T-cell (primary cell): ENCODE measurements at regions not wholly inside any gene's neighbourhood (a gene's known extent, or its start where the extent isn't known, plus 50 kb on each side); places are given as distances from the start of the nearest gene placed in this dataset.

Source experiments
- ATAC-seq, 4 experiments: fragments of 200-7000 bp in 3 of 4; fragments of 150-1000 bp in 1 of 4; cut with Tn5 transposase; replicated peaks in 1 of 4; 1 replicate in 3 of 4; 2 replicates in 1 of 4; pipeline ENCODE4 v1.10.0; 2021; ENCODE audit warnings: moderate library complexity in 3 of 4, mild to moderate bottlenecking in 2 of 4, moderate number of reproducible peaks in 1 of 4
- CTCF ChIA-PET, 2 donors: fragments of 300-600 bp; sonication (Branson Sonifier 250); formaldehyde crosslinking; loops; one replicate each; lab custom pipeline; 2022; ENCODE audit warnings: antibody characterized with exemption in 2 of 2; lab: Charles Lee
- POLR2A ChIA-PET, 2 donors: fragments of 300-600 bp; sonication (Branson Sonifier 250); formaldehyde crosslinking; loops; one replicate each; lab custom pipeline; 2022; ENCODE audit warnings: antibody characterized with exemption in 2 of 2; lab: Charles Lee
- DNase-seq, 35 experiments: peaks; one replicate each; pipeline versions ENCODE4 v3.0.0 to v3.0.0-alpha.2; 2013 to 2023
- H3K27ac ChIP-seq: one replicate; pipeline ENCODE4 v1.5.1; 2013; ENCODE audit warnings: low read length
- H3K27me3 ChIP-seq, 2 experiments: replicated peaks in 1 of 2; 1 replicate in 1 of 2; 2 replicates in 1 of 2; pipeline versions ENCODE4 v1.6.1 to v1.7.0; 2013; ENCODE audit warnings: low read length in 1 of 2, mixed read lengths in 1 of 2; ENCODE audit not compliant: control insufficient read depth in 2 of 2, insufficient read depth in 2 of 2; ENCODE audit errors: extremely low read depth in 1 of 2
- H3K36me3 ChIP-seq, 2 donors: 1 replicate in 1 of 2; 2 replicates in 1 of 2; pipeline versions ENCODE4 v1.6.1 to v1.7.0; 2013; ENCODE audit warnings: low read length in 1 of 2; ENCODE audit not compliant: control insufficient read depth in 2 of 2, insufficient read depth in 1 of 2; ENCODE audit errors: extremely low read depth in 1 of 2
- H3K4me1 ChIP-seq, 2 experiments: 1 replicate in 1 of 2; 2 replicates in 1 of 2; pipeline versions ENCODE4 v1.6.1 to v1.7.0; 2013; ENCODE audit warnings: low read length in 2 of 2, mixed read lengths in 1 of 2; ENCODE audit not compliant: insufficient read depth in 2 of 2, control insufficient read depth in 1 of 2; ENCODE audit errors: extremely low read depth in 1 of 2
- H3K4me3 ChIP-seq, 2 donors: 1 replicate in 1 of 2; 2 replicates in 1 of 2; pipeline versions ENCODE4 v1.5.1 to v1.7.0; 2013; ENCODE audit warnings: mild to moderate bottlenecking in 2 of 2, low read length in 1 of 2, moderate library complexity in 1 of 2; ENCODE audit not compliant: control insufficient read depth in 1 of 2; ENCODE audit errors: extremely low read depth in 1 of 2
- H3K9me3 ChIP-seq: 2 replicates; pipeline ENCODE4 v1.7.0; 2013
- H3K27ac Mint-ChIP-seq, 2 donors: one replicate each; pipeline ENCODE4 v1.8.0; 2020 to 2021; ENCODE audit warnings: mild to moderate bottlenecking in 2 of 2, mixed read lengths in 2 of 2
- H3K27me3 Mint-ChIP-seq, 2 donors: one replicate each; pipeline ENCODE4 v1.8.0; 2021 to 2022; ENCODE audit warnings: mixed read lengths in 2 of 2
- H3K36me3 Mint-ChIP-seq: one replicate; pipeline ENCODE4 v1.8.0; 2021; ENCODE audit warnings: mixed read lengths
- H3K4me1 Mint-ChIP-seq, 3 donors: one replicate each; pipeline ENCODE4 v1.8.0; 2020 to 2022; ENCODE audit warnings: mixed read lengths in 3 of 3, mild to moderate bottlenecking in 1 of 3
- H3K4me3 Mint-ChIP-seq, 3 donors: one replicate each; pipeline ENCODE4 v1.8.0; 2020 to 2022; ENCODE audit warnings: mild to moderate bottlenecking in 3 of 3, mixed read lengths in 3 of 3, moderate library complexity in 3 of 3
- H3K9me3 Mint-ChIP-seq, 3 donors: one replicate each; pipeline ENCODE4 v1.8.0; 2020 to 2022; ENCODE audit warnings: mixed read lengths in 3 of 3
- WGBS: methylation state at CpG from one replicate; pipeline ENCODE4 v1.1.5; 2013; ENCODE audit warnings: missing lambda C conversion rate; ENCODE audit not compliant: insufficient coverage; 5-methylcytosine and 5-hydroxymethylcytosine counted together

- H3K27me3 Mint-ChIP-seq: peaks cover 20 to 22% of the 10 kb centered on the region in 2 donors
- no peak for ATAC-seq
Observed at GRCh38 chr22:27063841-27064240, 406.5 kb downstream of the MIAT start.

DNA sequence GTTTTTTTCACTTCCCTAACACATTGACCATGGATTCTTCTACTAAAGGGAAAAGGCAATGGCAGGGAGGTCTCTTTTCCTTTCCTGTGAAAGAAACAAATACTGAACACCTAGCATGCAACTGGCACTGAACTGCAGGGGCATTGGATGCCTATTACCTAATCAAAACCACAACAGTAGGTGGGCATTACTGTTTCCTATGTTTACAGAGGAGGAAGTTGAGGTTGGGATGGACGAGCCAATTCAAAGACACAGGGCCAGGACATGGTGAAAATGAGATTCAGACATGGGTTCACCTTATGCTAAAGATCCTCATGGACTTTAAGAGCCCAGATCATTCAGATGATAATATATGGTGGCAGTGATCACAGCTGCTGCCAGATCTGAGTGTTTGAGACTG, 407.0 kb downstream of the MIAT start:
- ChIA-PET CTCF (no interaction called here), POLR2A (no interaction called here)
- Histone ChIP-seq H3K4me1 (no peaks in the 10 kb centered on the region), H3K27ac (no peak overlapping the region), H3K9me3 (no peaks in the 10 kb centered on the region), H3K27me3 (peaks cover 4 to 6% of the 10 kb centered on the region in 2 experiments), H3K4me3 (no peak overlapping the region), H3K36me3 (no peaks in the 10 kb centered on the region)
- 0% methylated on average over 1 of the region's 1 CpG for WGBS
- Mint-ChIP-seq H3K9me3 (no peaks in the 10 kb centered on the region), H3K27ac (no peak overlapping the region), H3K4me3 (no peak overlapping the region), H3K36me3 (no peaks in the 10 kb centered on the region), H3K4me1 (no peaks in the 10 kb centered on the region), H3K27me3 (peaks cover 20 to 22% of the 10 kb centered on the region in 2 donors)
- no peak for DNase-seq
- ATAC-seq: no peak

More at GRCh38 chr22:27063841-27064240, 406.5 kb downstream of the MIAT start:
- H3K27ac ChIP-seq: no peak overlapping the region
- no peak for DNase-seq
- no peaks in the 10 kb centered on the region for H3K9me3 ChIP-seq
- no peaks in the 10 kb centered on the region for H3K4me1 ChIP-seq
- CTCF ChIA-PET: no interaction called here
- no peaks in the 10 kb centered on the region for H3K36me3 ChIP-seq
- no CpG with 5 or more reads among the region's 2 CpGs for WGBS
- no peak overlapping the region for H3K27ac Mint-ChIP-seq
- POLR2A ChIA-PET: no interaction called here
- no peaks in the 10 kb centered on the region for H3K9me3 Mint-ChIP-seq
- no peaks in the 10 kb centered on the region for H3K4me1 Mint-ChIP-seq
- peaks cover 3 to 6% of the 10 kb centered on the region in 2 experiments for H3K27me3 ChIP-seq
- H3K36me3 Mint-ChIP-seq: no peaks in the 10 kb centered on the region
- no peak overlapping the region for H3K4me3 ChIP-seq
- no peak overlapping the region for H3K4me3 Mint-ChIP-seq

DNA sequence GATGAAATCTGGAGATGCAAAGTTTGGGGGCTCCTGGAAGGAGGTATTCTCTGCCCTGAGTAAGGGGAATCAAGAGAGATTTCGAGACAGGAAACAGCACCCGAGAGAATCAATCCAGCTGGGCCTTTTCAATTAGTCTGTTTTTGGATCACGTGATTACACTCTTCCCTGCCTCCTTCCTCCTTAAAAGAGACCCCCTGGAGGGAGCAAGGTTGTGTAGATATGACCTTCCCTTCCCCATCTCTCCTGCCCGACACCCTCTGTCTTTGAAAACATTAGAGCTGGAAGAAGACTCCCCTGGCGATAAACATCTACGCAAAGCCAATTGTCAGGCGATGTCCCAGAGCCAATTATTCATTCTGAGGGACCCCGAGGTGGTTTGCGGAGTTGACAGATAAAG, 407.9 kb downstream of the MIAT start:
- Histone ChIP-seq H3K36me3 (no peaks in the 10 kb centered on the region), H3K27me3 (peaks cover 4 to 7% of the 10 kb centered on the region in 2 experiments), H3K27ac (no peak overlapping the region), H3K4me1 (no peaks in the 10 kb centered on the region), H3K4me3 (no peak overlapping the region), H3K9me3 (no peaks in the 10 kb centered on the region)
- Mint-ChIP-seq H3K27ac (no peak overlapping the region), H3K4me1 (no peaks in the 10 kb centered on the region), H3K36me3 (no peaks in the 10 kb centered on the region), H3K4me3 (no peak overlapping the region), H3K9me3 (peaks cover 0 to 5% (median 0%) of the 10 kb centered on the region in 3 donors), H3K27me3 (peaks cover 22 to 26% of the 10 kb centered on the region in 2 donors)
- DNase-seq (no peak), ATAC-seq (no peak)
- WGBS: 67% methylated on average over 3 of the region's 9 CpGs
- ChIA-PET CTCF (no interaction called here), POLR2A (no interaction called here)

- Histone ChIP-seq H3K36me3 (no peaks in the 10 kb centered on the region), H3K4me3 (no peak overlapping the region), H3K27ac (no peak overlapping the region), H3K9me3 (no peaks in the 10 kb centered on the region), H3K4me1 (no peaks in the 10 kb centered on the region), H3K27me3 (peaks cover 4 to 19% of the 10 kb centered on the region in 2 experiments)
- ATAC-seq (no peak), DNase-seq (no peak)
- Mint-ChIP-seq H3K27me3 (peaks cover 28 to 33% of the 10 kb centered on the region in 2 donors), H3K36me3 (no peaks in the 10 kb centered on the region), H3K27ac (no peak overlapping the region), H3K9me3 (peaks cover 0 to 5% (median 0%) of the 10 kb centered on the region in 3 donors), H3K4me1 (no peaks in the 10 kb centered on the region), H3K4me3 (no peak overlapping the region)
- WGBS: 94% methylated on average over 12 of the region's 12 CpGs
- ChIA-PET CTCF (no interaction called here), POLR2A (no interaction called here)
Observed at GRCh38 chr22:27066856-27067255, 409.5 kb downstream of the MIAT start.

DNA sequence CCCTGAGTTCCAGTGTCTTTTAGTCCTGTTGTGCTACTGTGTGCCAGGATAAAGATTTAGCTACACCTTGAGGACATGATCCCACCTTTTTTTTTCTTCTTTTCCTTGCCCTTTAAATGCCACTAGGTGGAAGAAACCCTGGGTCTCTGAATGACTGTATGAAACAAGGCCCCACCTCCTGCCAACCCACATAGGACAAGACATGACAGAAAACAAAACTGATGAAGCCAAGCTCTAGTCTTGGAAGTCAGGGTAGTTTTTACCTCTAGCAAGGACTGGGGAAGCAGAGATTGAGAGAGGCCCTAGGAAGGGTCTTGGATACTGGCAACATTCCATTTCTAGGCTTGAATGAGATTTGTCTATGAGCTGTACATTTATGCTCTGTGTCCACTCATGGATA, 410.7 kb downstream of the MIAT start:
- Mint-ChIP-seq H3K4me3 (no peak overlapping the region), H3K27ac (no peak overlapping the region), H3K36me3 (no peaks in the 10 kb centered on the region), H3K27me3 (peaks cover 19 to 29% of the 10 kb centered on the region in 2 donors), H3K4me1 (no peaks in the 10 kb centered on the region), H3K9me3 (peaks cover 0 to 5% (median 0%) of the 10 kb centered on the region in 3 donors)
- Histone ChIP-seq H3K27ac (no peak overlapping the region), H3K27me3 (peaks cover 4 to 18% of the 10 kb centered on the region in 2 experiments), H3K4me3 (no peak overlapping the region), H3K4me1 (no peaks in the 10 kb centered on the region), H3K36me3 (no peaks in the 10 kb centered on the region), H3K9me3 (no peaks in the 10 kb centered on the region)
- DNase-seq (no peak), ATAC-seq (no peak)
- ChIA-PET CTCF (no interaction called here), POLR2A (no interaction called here)

- ATAC-seq (no peak), DNase-seq (no peak)
- Mint-ChIP-seq H3K4me3 (no peak overlapping the region), H3K27ac (no peak overlapping the region), H3K9me3 (peaks cover 0 to 9% (median 0%) of the 10 kb centered on the region in 3 donors), H3K36me3 (no peaks in the 10 kb centered on the region), H3K27me3 (peaks cover 30 to 33% of the 10 kb centered on the region in 2 donors), H3K4me1 (no peaks in the 10 kb centered on the region)
- Histone ChIP-seq H3K27ac (no peak overlapping the region), H3K36me3 (no peaks in the 10 kb centered on the region), H3K9me3 (no peaks in the 10 kb centered on the region), H3K27me3 (peaks cover 4 to 21% of the 10 kb centered on the region in 2 experiments), H3K4me1 (no peaks in the 10 kb centered on the region), H3K4me3 (no peak overlapping the region)
- ChIA-PET POLR2A (no interaction called here), CTCF (no interaction called here)
- WGBS: 63% methylated on average over 3 of the region's 8 CpGs
Observed at GRCh38 chr22:27070594-27070993, 413.2 kb downstream of the MIAT start.
